ENCODE measurements at regions not wholly inside any gene's neighbourhood (a gene's known extent, or its start where the extent isn't known, plus 50 kb on each side); places are given as distances from the start of the nearest gene placed in this dataset.

GRCh38 chr1:194225821-194226220 is 1039.4 kb upstream of the B3GALT2 start:
- H3K27ac Mint-ChIP-seq: peak overlapping the region in 1 of 3 donors; percentile 57
- peaks cover 0 to 5% (median 0%) of the 10 kb centered on the region in 7 donors for H3K9me3 Mint-ChIP-seq
- Histone ChIP-seq H3K27ac (ENCODE audit: insufficient read depth, low read length, poor library complexity, severe bottlenecking) (no peak overlapping the region), H3K9me3 (ENCODE audit: control insufficient read depth in 2 of 2, low read length in 2 of 2) (no peaks in the 10 kb centered on the region), H3K36me3 (ENCODE audit: control insufficient read depth, insufficient read depth, low read length) (no peaks in the 10 kb centered on the region), H3K27me3 (ENCODE audit: control insufficient read depth, insufficient read depth, low read length) (no peaks in the 10 kb centered on the region), H3K4me1 (ENCODE audit: control insufficient read depth, insufficient read depth, low read length, poor library complexity, severe bottlenecking) (peaks cover 11% of the 10 kb centered on the region), H3K4me3 (ENCODE audit: low read depth, low read length) (peak overlapping the region; percentile 42)
- no peaks in the 10 kb centered on the region for H3K27me3 Mint-ChIP-seq
- H3K36me3 Mint-ChIP-seq: peaks cover 7% of the 10 kb centered on the region
- peaks cover 10 to 39% (median 24%) of the 10 kb centered on the region in 4 donors for H3K4me1 Mint-ChIP-seq
- H3K4me3 Mint-ChIP-seq: peak overlapping the region in 1 of 4 donors; percentile 1
- peak; percentile 63 to 74 for ATAC-seq (ENCODE audit: low read depth in 2 of 2)
- peak in 2 of 3 donors; percentile 12 to 17 for DNase-seq

- Histone ChIP-seq H3K4me1 (ENCODE audit: control insufficient read depth, insufficient read depth, low read length, poor library complexity, severe bottlenecking) (peaks cover 11% of the 10 kb centered on the region), H3K27me3 (ENCODE audit: control insufficient read depth, insufficient read depth, low read length) (no peaks in the 10 kb centered on the region), H3K36me3 (ENCODE audit: control insufficient read depth, insufficient read depth, low read length) (no peaks in the 10 kb centered on the region), H3K27ac (ENCODE audit: insufficient read depth, low read length, poor library complexity, severe bottlenecking) (no peak overlapping the region), H3K4me3 (ENCODE audit: low read depth, low read length) (no peak overlapping the region), H3K9me3 (ENCODE audit: control insufficient read depth in 2 of 2, low read length in 2 of 2) (no peaks in the 10 kb centered on the region)
- ATAC-seq (ENCODE audit: low read depth in 2 of 2) (no peak), DNase-seq (no peak)
- Mint-ChIP-seq H3K36me3 (peaks cover 7% of the 10 kb centered on the region), H3K9me3 (peaks cover 0 to 8% (median 0%) of the 10 kb centered on the region in 7 donors), H3K4me3 (no peak overlapping the region), H3K27ac (no peak overlapping the region), H3K4me1 (peaks cover 10 to 39% (median 23%) of the 10 kb centered on the region in 4 donors), H3K27me3 (no peaks in the 10 kb centered on the region)
Measured at GRCh38 chr1:194223596-194223995, 1037.2 kb upstream of the B3GALT2 start.

GRCh38 chr1:194215448-194215847 is 1029.0 kb upstream of the B3GALT2 start:
- H3K36me3 ChIP-seq (ENCODE audit: control insufficient read depth, insufficient read depth, low read length): peaks cover 2% of the 10 kb centered on the region
- H3K27me3 ChIP-seq (ENCODE audit: control insufficient read depth, insufficient read depth, low read length): no peaks in the 10 kb centered on the region
- no peak overlapping the region for H3K4me3 Mint-ChIP-seq
- no peak overlapping the region for H3K4me3 ChIP-seq (ENCODE audit: low read depth, low read length)
- ATAC-seq (ENCODE audit: low read depth in 2 of 2) (no peak), DNase-seq (no peak)
- H3K9me3 ChIP-seq (ENCODE audit: control insufficient read depth in 2 of 2, low read length in 2 of 2): no peaks in the 10 kb centered on the region
- no peak overlapping the region for H3K27ac ChIP-seq (ENCODE audit: insufficient read depth, low read length, poor library complexity, severe bottlenecking)
- peaks cover 0 to 2% (median 0%) of the 10 kb centered on the region in 7 donors for H3K9me3 Mint-ChIP-seq
- no peaks in the 10 kb centered on the region for H3K27me3 Mint-ChIP-seq
- peaks cover 3% of the 10 kb centered on the region for H3K36me3 Mint-ChIP-seq
- H3K27ac Mint-ChIP-seq: no peak overlapping the region
- H3K4me1 Mint-ChIP-seq: peaks cover 0 to 4% (median 0%) of the 10 kb centered on the region in 4 donors
- no peaks in the 10 kb centered on the region for H3K4me1 ChIP-seq (ENCODE audit: control insufficient read depth, insufficient read depth, low read length, poor library complexity, severe bottlenecking)

- Mint-ChIP-seq H3K4me1 (peaks cover 0 to 3% (median 0%) of the 10 kb centered on the region in 4 donors), H3K36me3 (peaks cover 3% of the 10 kb centered on the region), H3K4me3 (no peak overlapping the region), H3K27me3 (no peaks in the 10 kb centered on the region), H3K9me3 (no peaks in the 10 kb centered on the region), H3K27ac (no peak overlapping the region)
- Histone ChIP-seq H3K9me3 (ENCODE audit: control insufficient read depth in 2 of 2, low read length in 2 of 2) (no peaks in the 10 kb centered on the region), H3K4me1 (ENCODE audit: control insufficient read depth, insufficient read depth, low read length, poor library complexity, severe bottlenecking) (no peaks in the 10 kb centered on the region), H3K27me3 (ENCODE audit: control insufficient read depth, insufficient read depth, low read length) (no peaks in the 10 kb centered on the region), H3K27ac (ENCODE audit: insufficient read depth, low read length, poor library complexity, severe bottlenecking) (no peak overlapping the region), H3K36me3 (ENCODE audit: control insufficient read depth, insufficient read depth, low read length) (peaks cover 2% of the 10 kb centered on the region), H3K4me3 (ENCODE audit: low read depth, low read length) (no peak overlapping the region)
- ATAC-seq (ENCODE audit: low read depth in 2 of 2) (no peak), DNase-seq (no peak)
Measured at GRCh38 chr1:194214735-194215134, 1028.3 kb upstream of the B3GALT2 start.

- Mint-ChIP-seq H3K4me3 (no peak overlapping the region), H3K9me3 (peaks cover 0 to 3% (median 0%) of the 10 kb centered on the region in 7 donors), H3K27ac (no peak overlapping the region), H3K27me3 (no peaks in the 10 kb centered on the region), H3K4me1 (peaks cover 0 to 4% (median 2%) of the 10 kb centered on the region in 4 donors), H3K36me3 (peaks cover 9% of the 10 kb centered on the region)
- no peaks in the 10 kb centered on the region for H3K9me3 ChIP-seq (ENCODE audit: control insufficient read depth in 2 of 2, low read length in 2 of 2)
- H3K4me3 ChIP-seq (ENCODE audit: low read depth, low read length): no peak overlapping the region
- H3K27me3 ChIP-seq (ENCODE audit: control insufficient read depth, insufficient read depth, low read length): no peaks in the 10 kb centered on the region
- no peaks in the 10 kb centered on the region for H3K4me1 ChIP-seq (ENCODE audit: control insufficient read depth, insufficient read depth, low read length, poor library complexity, severe bottlenecking)
- ATAC-seq (ENCODE audit: low read depth in 2 of 2) (no peak), DNase-seq (no peak)
- no peaks in the 10 kb centered on the region for H3K36me3 ChIP-seq (ENCODE audit: control insufficient read depth, insufficient read depth, low read length)
- H3K27ac ChIP-seq (ENCODE audit: insufficient read depth, low read length, poor library complexity, severe bottlenecking): no peak overlapping the region
Measured at GRCh38 chr1:194209920-194210319, 1023.5 kb upstream of the B3GALT2 start.

GRCh38 chr1:194208674-194209073 is 1022.3 kb upstream of the B3GALT2 start:
- H3K36me3 ChIP-seq (ENCODE audit: control insufficient read depth, insufficient read depth, low read length): no peaks in the 10 kb centered on the region
- ATAC-seq (ENCODE audit: low read depth in 2 of 2) (no peak), DNase-seq (no peak)
- H3K27ac Mint-ChIP-seq: no peak overlapping the region
- peaks cover 8% of the 10 kb centered on the region for H3K36me3 Mint-ChIP-seq
- H3K27me3 Mint-ChIP-seq: no peaks in the 10 kb centered on the region
- H3K27me3 ChIP-seq (ENCODE audit: control insufficient read depth, insufficient read depth, low read length): no peaks in the 10 kb centered on the region
- H3K27ac ChIP-seq (ENCODE audit: insufficient read depth, low read length, poor library complexity, severe bottlenecking): no peak overlapping the region
- no peak overlapping the region for H3K4me3 ChIP-seq (ENCODE audit: low read depth, low read length)
- no peak overlapping the region for H3K4me3 Mint-ChIP-seq
- peaks cover 0 to 3% (median 0%) of the 10 kb centered on the region in 7 donors for H3K9me3 Mint-ChIP-seq
- H3K4me1 Mint-ChIP-seq: peaks cover 0 to 4% (median under 1%) of the 10 kb centered on the region in 4 donors
- no peaks in the 10 kb centered on the region for H3K9me3 ChIP-seq (ENCODE audit: control insufficient read depth in 2 of 2, low read length in 2 of 2)
- no peaks in the 10 kb centered on the region for H3K4me1 ChIP-seq (ENCODE audit: control insufficient read depth, insufficient read depth, low read length, poor library complexity, severe bottlenecking)

- H3K27me3 Mint-ChIP-seq: no peaks in the 10 kb centered on the region
- H3K4me3 ChIP-seq (ENCODE audit: low read depth, low read length): no peak overlapping the region
- H3K27ac Mint-ChIP-seq: peak overlapping the region in 1 of 3 donors; percentile 12
- H3K4me3 Mint-ChIP-seq: no peak overlapping the region
- ATAC-seq (ENCODE audit: low read depth in 2 of 2) (no peak), DNase-seq (no peak)
- H3K9me3 ChIP-seq (ENCODE audit: control insufficient read depth in 2 of 2, low read length in 2 of 2): no peaks in the 10 kb centered on the region
- no peaks in the 10 kb centered on the region for H3K36me3 ChIP-seq (ENCODE audit: control insufficient read depth, insufficient read depth, low read length)
- H3K9me3 Mint-ChIP-seq: peaks cover 0 to 3% (median 0%) of the 10 kb centered on the region in 7 donors
- H3K36me3 Mint-ChIP-seq: no peaks in the 10 kb centered on the region
- H3K4me1 ChIP-seq (ENCODE audit: control insufficient read depth, insufficient read depth, low read length, poor library complexity, severe bottlenecking): no peaks in the 10 kb centered on the region
- peaks cover 0 to 3% (median 2%) of the 10 kb centered on the region in 4 donors for H3K4me1 Mint-ChIP-seq
- H3K27me3 ChIP-seq (ENCODE audit: control insufficient read depth, insufficient read depth, low read length): no peaks in the 10 kb centered on the region
- no peak overlapping the region for H3K27ac ChIP-seq (ENCODE audit: insufficient read depth, low read length, poor library complexity, severe bottlenecking)
Measured at GRCh38 chr1:194196562-194196961, 1010.1 kb upstream of the B3GALT2 start.

- Histone ChIP-seq H3K9me3 (ENCODE audit: control insufficient read depth in 2 of 2, low read length in 2 of 2) (no peaks in the 10 kb centered on the region), H3K27me3 (ENCODE audit: control insufficient read depth, insufficient read depth, low read length) (no peaks in the 10 kb centered on the region), H3K27ac (ENCODE audit: insufficient read depth, low read length, poor library complexity, severe bottlenecking) (no peak overlapping the region), H3K4me3 (ENCODE audit: low read depth, low read length) (no peak overlapping the region), H3K4me1 (ENCODE audit: control insufficient read depth, insufficient read depth, low read length, poor library complexity, severe bottlenecking) (no peaks in the 10 kb centered on the region), H3K36me3 (ENCODE audit: control insufficient read depth, insufficient read depth, low read length) (no peaks in the 10 kb centered on the region)
- Mint-ChIP-seq H3K36me3 (no peaks in the 10 kb centered on the region), H3K27ac (no peak overlapping the region), H3K4me1 (peaks cover 0 to 3% (median 0%) of the 10 kb centered on the region in 4 donors), H3K4me3 (no peak overlapping the region), H3K27me3 (no peaks in the 10 kb centered on the region), H3K9me3 (peaks cover 0 to 3% (median 0%) of the 10 kb centered on the region in 7 donors)
- no peak for ATAC-seq (ENCODE audit: low read depth in 2 of 2)
- no peak for DNase-seq
Measured at GRCh38 chr1:194194724-194195123, 1008.3 kb upstream of the B3GALT2 start.

Data from CD4-positive, CD25-positive, alpha-beta regulatory T cell (primary cell).